Loucy (cell line): ENCODE measurements at regions not wholly inside any gene's neighbourhood (a gene's known extent, or its start where the extent isn't known, plus 50 kb on each side); places are given as distances from the start of the nearest gene placed in this dataset.

Source experiments
- CTCF ChIP-seq: fragments of 200-600 bp; sonication (generic); conservative IDR thresholded peaks from 2 replicates; pipeline ENCODE4 v1.5.1; 2014; ENCODE audit warnings: mild to moderate bottlenecking, antibody characterized with exemption, low read length
- EZH2phosphoT487 ChIP-seq: fragments of 200-600 bp; IDR thresholded peaks from 2 replicates; pipeline ENCODE4 v1.6.1; 2018; ENCODE audit warnings: antibody characterized with exemption, mild to moderate bottlenecking, moderate library complexity, borderline replicate concordance

GRCh38 chr2:15801904-15802303 lies 138.4 kb upstream of the MYCN start:
- no peak for TF ChIP-seq CTCF
- no peak for TF ChIP-seq EZH2phosphoT487
